ENCODE measurements at regions not wholly inside any gene's neighbourhood (a gene's known extent, or its start where the extent isn't known, plus 50 kb on each side); places are given as distances from the start of the nearest gene placed in this dataset.

- no peak for DNase-seq (ENCODE audit: low read depth in 2 of 2)
Observed at GRCh38 chr17:5819921-5820685, 235.8 kb upstream of the NLRP1 start.

- no peak for DNase-seq (ENCODE audit: low read depth in 2 of 2)
Observed at GRCh38 chr17:5820721-5821456, 236.6 kb upstream of the NLRP1 start.

GRCh38 chr17:5821803-5822202 is 237.5 kb upstream of the NLRP1 start:
- DNase-seq (ENCODE audit: low read depth in 2 of 2): no peak

DNA sequence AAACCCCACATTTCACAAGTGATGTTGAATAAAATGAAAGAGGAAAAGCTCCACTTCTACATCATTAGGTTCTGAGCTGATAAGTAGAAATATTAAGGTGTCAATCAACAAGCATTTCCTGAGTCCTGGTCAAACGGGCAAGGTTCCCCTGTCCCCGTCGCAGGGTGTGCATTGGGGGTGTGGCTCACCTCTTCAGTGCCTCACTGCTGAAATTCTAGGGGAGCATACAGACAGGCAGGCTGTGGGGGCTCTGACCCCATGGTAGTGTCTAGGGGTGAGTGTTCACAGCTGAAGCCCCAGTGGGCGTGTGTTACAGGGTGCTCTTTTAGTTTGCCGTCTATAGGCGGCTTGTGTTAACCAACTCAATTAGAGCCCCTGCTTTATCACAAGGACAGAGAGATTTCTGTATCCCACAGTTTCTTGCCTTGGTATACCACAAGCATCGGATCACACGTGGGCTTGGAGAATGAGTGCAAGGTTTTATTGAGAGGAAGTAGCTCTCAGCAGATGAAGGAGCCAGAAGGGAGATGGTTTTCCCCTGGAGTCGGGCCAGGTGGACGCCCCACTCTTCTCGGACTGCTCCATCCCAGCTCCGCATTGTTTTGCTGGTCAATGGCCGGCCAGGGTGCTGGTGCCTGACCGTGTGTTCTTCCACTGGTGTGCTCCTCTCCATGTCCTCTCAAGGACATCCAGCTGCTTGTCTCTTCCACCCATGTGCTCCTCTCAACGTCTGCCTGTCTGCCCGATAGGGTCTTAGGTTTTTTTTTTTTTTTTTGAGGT is 238.2 kb upstream of the NLRP1 start:
- no peak for DNase-seq (ENCODE audit: low read depth in 2 of 2)

- DNase-seq (ENCODE audit: low read depth in 2 of 2): no peak
Observed at GRCh38 chr17:5823219-5823618, 238.9 kb upstream of the NLRP1 start.

GRCh38 chr17:5825717-5826330 is 241.5 kb upstream of the NLRP1 start:
- DNase-seq (ENCODE audit: low read depth in 2 of 2): no peak

- DNase-seq (ENCODE audit: low read depth in 2 of 2): no peak
Observed at GRCh38 chr17:5826384-5826783, 242.1 kb upstream of the NLRP1 start.

DNA sequence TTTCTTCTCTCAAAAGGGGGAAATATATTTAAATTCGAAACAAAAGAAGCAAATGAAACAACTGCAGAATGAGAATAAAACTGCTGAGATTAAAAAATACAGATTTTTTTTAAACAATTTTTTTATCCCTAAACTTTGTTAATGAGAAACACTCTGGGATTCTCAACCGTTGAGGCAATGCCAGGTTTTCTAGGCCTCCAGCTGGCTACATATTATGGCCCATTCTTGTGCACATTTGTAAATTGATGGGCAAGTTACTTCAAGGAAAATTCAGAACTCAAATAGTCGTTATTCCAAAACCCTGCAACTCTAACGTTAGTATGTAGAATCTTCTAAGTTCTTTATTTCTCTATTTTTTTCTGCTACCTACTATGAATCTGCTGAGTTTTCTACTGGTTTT is 239.3 kb upstream of the WSCD1 start:
- no peak for DNase-seq (ENCODE audit: low read depth in 2 of 2)

DNA sequence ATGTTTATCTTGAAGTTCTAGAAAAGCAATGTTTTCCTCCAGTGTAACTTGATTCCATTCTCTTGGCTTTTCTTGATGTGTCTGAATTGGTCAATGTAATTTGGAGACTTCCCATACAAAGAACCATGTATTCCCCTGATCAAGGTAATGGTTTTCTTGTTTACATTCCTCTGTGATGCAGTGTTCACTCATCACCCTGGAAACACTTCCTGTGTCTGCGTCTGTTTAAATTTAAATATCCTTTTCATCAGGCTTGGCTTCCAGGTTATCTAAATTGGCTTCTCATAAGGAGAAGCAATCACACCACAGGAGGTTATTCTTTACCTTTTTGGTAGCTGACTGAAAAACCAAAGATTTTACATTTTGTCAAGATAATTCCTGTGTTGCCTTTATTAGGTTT is 237.3 kb upstream of the WSCD1 start:
- no peak for DNase-seq (ENCODE audit: low read depth in 2 of 2)

- no peak for DNase-seq (ENCODE audit: low read depth in 2 of 2)
Observed at GRCh38 chr17:5837055-5837491, 233.1 kb upstream of the WSCD1 start.

DNA sequence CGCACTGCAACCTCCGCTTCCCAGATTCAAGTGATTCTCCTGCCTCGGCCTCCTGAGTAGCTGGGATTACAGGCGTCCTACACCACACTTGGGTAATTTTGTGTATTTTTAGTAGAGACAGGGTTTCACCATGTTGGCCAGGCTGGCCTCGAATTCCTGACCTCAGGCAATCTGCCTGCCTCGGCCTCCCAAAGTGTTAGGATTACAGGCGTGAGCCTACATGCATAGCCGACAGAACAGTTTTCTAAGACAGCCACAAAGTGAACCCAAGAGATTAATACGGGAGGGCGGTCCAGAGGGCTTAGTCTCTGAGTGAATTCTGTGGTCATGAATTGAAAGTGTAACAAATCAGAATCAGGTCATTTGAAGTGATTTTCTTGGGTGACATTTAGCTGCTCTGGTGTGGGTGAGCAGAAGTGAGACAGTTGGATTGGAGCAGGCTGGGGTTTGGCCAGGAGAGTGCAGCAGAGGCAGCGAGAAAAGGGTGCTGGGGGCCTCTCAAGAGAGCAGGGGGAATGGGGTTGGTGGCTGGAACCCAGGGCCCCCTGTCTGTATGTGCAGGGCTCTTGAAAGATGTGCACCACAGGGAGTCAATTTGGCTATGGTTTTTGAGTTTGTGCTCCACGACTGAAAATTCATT is 231.4 kb upstream of the WSCD1 start:
- no peak for DNase-seq (ENCODE audit: low read depth in 2 of 2)

DNA sequence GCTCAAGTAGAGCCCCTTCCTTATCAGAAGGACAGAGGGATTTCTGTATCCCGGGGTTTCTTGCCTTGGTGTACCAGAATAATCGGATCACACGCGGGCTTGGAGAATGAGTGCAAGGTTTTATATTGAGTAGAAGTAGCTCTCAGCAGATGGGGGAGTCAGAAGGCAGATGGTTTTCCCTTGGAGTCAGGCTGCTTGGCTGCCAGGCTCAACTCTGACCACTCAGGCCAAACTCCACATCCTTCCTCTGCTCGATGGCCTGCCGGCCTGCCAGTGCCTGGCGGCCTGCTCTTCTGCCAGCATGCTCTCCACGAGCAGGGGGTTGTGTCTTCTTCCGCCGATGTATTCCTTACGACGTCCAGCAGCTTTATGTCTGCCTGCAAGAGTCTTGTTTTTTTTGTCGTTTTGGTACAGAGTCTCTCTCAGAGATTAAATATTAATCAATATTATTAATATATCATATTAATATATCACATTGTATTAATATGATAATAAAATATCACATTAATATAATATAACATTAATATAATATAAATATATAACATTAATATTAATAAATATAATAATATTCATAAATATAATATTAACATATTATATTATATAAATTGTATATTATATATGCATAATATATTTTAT is 229.2 kb upstream of the WSCD1 start:
- no peak for DNase-seq (ENCODE audit: low read depth in 2 of 2)

GRCh38 chr17:5841862-5842261 is 228.3 kb upstream of the WSCD1 start:
- DNase-seq (ENCODE audit: low read depth in 2 of 2): no peak

- no peak for DNase-seq (ENCODE audit: low read depth in 2 of 2)
Observed at GRCh38 chr17:5843366-5844026, 226.7 kb upstream of the WSCD1 start.

- no peak for DNase-seq (ENCODE audit: low read depth in 2 of 2)
Observed at GRCh38 chr17:5846001-5846400, 224.2 kb upstream of the WSCD1 start.

DNA sequence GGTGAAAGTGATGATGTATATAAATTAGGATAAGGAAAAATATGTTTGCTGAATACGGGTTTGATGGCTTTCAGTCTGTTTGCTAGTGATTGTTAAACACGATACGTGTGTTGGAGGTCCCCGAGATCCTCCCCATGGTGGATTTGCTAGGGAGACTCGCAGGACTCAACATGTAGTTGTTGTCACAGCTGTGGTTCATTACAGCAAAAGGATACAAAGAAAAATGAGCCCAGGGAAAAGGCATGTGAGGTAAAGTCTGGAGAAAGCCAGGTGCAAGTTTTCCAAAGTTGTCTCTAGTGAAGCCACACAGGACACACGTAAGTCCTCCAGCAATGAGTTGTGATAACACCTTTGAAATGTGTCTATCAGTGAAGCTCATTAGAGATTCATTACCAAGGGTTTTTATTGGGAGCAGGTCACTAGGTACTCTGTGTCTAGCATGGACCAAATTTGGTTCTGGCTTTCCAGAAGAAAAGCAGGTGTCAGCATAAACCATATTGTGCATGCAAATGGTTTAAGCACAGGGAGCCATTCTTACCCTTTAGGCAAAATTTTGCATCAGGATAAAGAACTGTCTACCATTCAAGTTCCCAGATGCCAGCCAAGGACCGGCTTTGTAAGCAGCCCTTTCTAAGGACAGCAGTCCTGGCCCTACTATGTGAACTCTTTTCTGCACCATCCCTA is 215.2 kb upstream of the WSCD1 start:
- no peak for DNase-seq (ENCODE audit: low read depth in 2 of 2)

DNA sequence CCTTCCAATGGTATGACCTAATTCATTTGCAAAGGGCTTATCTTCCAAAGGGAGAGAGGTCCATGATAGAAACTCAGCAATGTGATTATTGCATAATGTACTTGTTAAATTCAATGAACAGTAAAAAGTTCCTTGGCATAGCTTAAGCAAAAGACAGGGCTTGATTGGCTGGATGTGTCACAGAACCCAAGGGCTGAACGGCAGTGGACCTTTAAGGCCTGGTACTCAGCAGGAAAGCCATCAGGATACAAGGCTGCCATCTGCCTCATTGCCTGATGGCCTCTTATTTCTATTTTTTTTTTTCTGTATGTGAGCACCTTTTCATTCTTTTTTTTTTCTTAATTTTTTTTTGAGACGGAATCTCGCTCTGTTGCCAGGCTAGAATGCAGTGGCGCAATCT is 208.9 kb upstream of the WSCD1 start:
- no peak for DNase-seq (ENCODE audit: low read depth in 2 of 2)

- DNase-seq (ENCODE audit: low read depth in 2 of 2): no peak
Observed at GRCh38 chr17:5861854-5862253, 208.3 kb upstream of the WSCD1 start.

DNA sequence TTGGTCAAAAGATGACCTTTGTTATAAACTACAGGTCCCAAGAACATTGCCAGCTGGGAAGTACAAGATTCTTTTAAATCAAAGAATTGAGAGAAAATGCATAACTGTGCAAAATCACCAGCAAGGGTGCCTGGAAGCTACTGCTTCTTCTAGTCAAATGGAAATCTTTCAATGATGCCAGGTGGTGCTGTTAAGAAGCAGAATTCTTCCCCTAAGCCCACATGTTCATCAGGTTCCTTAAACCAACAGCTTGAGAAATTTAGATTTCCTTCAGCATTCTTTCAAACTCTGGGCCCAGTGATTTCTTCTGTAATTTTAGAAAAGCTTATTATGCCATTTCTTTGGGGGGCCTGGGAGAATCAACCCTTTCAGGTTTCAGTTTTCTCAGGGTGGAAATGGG is 207.8 kb upstream of the WSCD1 start:
- no peak for DNase-seq (ENCODE audit: low read depth in 2 of 2)
